ENCODE measurements at regions not wholly inside any gene's neighbourhood (a gene's known extent, or its start where the extent isn't known, plus 50 kb on each side); places are given as distances from the start of the nearest gene placed in this dataset.
"Not testable (repeated sequence)": the region's sequence is repeated elsewhere in the genome, so short reads cannot be mapped to it uniquely, and the experiment has no call there.

DNA sequence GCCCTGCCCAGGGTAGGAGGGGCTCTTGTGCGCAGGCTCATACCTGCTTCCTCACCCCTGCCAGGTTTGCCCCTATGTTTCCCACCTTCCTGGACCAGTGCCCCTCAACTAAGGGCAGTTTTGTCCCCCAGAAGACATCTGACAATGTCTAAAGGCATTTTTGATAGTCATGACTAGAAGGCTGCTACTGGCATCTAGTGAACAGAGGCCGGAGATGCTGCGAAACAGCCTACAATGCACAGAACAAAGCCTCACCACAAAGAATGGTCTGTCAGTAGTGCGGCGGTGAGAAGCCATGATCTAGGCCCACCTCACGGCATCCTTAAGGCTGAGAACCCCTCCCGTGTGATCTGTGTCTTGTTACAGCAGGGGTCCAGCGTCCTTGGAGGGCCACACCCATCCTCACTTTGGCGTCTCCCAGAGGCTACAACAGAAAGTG is 96.0 kb downstream of the TMEM17 start:
- DNase-seq = no peak

DNA sequence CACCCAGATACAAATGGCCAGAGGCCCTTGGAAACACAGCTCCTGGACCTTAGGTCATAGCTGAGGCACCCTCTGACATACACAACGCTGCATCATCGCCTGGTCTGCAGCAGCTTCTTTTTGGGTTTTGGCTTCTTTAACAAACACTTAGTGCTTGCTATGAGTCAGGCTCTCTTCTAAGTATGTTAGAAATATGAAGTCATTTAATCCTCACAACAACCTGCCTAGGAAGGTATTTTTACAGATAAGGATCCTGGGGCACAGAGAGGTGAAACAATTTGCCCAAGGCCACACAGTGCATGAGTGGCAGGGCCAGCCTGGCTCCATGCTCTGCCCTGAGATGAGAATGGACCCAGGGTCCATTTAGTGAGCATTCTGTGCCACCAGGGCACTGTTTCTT is 96.6 kb downstream of the TMEM17 start:
- DNase-seq = no peak

DNA sequence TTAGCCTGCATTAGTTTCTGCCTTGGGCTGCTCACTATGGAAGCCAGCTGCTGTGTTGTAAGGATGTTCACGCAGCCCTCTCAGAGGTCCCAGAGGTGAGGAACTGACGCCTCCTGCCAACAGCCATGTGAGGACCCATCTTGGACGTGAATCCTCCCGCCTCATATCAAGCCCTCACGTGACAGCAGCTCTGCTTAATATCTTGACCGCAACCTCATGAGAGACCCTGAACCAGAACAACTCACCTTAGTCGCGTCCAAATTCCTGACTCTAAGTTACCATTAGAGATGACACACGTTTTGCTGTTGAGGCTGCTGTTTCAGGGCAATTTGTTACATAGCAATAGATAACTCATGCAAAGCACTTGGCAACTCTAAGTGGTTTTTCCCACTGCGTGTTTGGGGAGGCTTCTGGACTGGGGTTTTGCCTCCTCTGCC is 97.7 kb downstream of the TMEM17 start:
- DNase-seq = no peak

DNA sequence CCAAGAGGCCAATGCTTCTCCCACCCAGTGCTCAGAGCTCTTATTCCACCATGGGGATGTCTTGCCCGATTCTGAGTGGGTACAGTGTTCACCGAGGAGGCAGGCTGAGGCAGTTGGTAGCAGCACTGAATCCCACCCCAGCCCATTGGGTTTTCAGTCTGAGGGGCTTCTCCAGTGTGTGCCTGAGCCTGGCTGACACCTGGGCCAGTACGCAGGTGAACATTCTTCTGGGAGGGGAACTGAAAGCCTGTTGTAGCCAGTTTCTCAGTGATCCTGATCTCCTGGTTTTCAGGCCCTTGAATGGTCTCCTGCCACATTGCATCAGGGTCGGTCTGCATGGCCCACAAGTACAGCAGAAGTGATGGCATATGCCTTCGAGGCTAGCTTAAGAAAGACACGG is 98.2 kb downstream of the TMEM17 start:
- DNase-seq = no peak

DNA sequence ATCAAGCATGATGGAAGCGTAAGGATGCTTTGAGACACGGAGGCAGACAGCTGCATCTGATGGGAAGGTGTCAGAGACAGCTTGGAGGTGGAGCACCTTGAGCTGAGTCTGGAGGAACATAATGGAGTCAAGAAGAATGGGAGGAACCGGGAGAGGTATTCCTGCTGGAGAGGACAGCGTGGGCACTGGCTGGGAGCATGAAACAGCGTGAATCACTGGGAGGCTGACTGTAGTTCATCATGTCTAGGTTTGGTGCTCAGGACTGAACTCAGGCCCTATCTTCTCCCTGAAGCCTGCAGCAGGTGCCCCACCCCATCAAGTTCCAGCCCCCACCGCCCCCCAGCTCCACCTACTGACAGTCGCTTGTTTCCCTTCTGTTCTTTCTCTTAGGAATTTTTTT is 98.6 kb downstream of the TMEM17 start:
- no peak for DNase-seq

DNA sequence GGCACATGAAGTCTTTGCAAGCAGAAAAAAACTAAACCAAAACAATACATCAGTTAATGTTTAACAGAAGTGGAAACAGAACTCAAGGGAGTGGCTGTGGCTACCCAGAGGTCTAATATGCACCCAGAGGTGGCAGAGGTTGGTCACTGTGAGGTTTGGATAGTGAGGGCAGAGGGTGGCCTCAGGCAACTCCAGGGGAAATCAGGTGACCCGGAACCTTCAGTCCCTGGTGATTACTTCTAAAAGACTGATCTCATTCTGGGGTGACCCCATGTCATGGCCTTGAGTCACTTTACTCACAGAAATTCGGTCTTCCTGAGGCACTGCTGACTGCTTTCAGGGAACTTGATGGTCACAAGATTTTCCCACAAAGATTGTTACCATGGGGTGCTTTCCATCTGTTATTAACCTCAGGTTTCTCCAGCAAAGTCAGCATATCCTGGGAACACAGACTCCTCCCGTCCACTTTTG is 99.4 kb downstream of the TMEM17 start:
- no peak for DNase-seq

DNA sequence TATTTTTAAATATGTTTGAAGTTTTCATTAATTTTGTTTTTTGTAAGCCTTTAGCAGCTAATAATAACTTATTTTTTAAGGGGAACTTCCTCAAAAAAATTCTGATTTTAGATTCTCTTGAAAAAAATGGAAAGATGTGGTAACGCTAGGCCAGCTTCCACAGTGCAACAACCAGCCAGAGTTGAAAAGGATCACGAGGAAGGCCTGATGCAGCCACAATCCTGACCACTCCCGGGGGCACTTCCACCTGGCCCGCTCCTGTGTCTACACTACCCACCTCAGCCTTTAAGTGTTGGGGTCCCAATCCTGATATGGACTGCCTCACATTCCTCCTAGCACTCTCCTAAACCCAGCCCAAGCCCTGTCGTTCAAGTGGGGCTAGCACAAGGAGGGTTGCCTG is 101.1 kb downstream of the TMEM17 start:
- DNase-seq = no peak

DNA sequence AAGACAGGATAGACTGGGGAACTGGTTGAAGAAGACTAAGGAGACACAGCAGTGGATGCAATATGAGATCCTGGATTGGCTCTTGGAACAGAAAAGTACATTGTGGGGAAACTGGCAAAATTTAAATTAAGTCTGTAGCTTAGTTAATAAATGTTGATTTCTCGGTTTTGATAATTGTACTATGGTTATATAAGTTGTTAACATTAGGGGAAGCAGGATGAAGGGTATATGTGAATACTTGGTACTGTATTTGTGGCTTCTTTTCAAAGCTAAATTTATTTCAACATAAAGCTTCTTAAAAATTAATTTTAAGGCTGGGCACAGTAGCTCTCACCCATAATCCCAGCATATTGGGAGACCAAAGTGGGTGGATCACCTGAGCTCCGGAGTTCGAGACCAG is 103.8 kb downstream of the TMEM17 start:
- DNase-seq = no peak

DNA sequence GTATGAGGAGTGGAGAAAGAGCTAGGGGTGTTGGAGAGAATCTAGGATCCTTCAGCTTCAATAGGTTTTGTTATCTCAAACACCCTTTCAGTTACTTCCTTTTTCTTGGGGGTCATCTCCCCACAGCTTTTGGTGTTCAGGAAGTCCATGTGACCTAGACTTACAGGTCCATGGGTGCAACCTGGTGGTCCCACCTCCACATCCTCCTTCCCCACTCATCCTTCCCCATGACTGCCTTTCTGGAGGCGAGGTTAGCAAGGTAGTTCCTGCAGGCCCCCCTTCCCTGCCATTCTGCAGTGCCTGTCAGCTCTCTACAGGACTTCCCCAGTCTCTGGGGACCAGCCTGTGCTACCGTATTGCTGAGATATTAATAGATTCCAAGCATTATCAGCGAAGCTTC is 107.6 kb downstream of the TMEM17 start:
- no peak for DNase-seq

DNA sequence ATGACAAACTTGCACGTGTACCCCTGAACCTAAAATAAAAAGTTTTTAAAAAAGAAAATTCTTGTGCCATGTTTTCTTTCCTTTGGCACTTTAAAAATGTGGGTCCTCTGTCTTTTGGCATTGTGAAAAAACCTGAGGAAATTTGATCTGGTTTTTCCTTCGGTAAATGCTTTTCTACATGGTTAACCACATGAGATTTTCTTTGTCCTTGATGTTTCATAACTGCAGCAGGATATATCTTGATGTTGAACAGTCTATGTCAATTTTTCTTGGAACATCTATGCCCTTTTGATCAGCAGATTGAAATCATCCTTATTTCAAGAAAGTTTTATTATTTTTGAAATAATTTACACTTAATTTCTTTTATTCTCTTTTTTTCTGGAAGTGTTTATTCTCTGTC is 109.1 kb downstream of the TMEM17 start:
- no peak for DNase-seq

DNA sequence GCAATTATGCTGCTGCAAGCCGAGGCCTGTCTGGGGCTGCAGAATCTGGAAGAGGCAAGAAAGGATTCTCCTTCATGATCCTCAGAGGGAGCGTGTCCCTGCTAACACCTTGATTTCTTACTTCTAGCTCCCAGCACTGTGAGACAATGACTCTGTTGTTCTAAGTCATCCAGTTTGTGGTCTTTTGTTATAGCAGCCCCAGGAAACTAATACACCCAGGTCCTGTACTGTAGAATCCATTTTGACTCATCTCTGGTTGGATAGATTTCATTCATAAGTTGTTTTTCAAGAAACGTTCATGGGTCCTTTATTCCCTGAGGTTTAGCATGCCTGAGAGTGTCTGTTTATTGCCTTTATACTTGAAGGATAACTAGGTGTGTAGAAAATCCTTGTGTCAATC is 112.7 kb downstream of the TMEM17 start:
- DNase-seq = no peak

DNA sequence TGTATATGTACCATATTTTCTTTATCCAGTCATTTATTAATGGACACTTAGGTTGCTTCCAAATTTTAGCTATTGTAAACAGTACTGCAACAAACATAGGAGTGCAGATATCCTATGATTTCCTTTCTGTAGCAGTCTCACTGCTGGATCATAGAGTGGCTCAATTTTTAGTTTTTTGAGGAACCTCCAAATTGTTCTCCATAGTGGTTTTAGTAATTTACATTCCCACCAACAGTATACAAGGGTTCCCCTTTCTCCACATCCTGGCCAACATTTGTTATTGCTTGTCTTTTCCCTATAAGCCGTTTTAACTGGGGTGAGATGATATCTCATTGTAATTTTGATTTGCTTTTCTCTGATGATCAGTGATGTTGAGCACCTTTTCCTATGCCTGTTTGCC is 114.3 kb downstream of the TMEM17 start:
- DNase-seq = no peak

DNA sequence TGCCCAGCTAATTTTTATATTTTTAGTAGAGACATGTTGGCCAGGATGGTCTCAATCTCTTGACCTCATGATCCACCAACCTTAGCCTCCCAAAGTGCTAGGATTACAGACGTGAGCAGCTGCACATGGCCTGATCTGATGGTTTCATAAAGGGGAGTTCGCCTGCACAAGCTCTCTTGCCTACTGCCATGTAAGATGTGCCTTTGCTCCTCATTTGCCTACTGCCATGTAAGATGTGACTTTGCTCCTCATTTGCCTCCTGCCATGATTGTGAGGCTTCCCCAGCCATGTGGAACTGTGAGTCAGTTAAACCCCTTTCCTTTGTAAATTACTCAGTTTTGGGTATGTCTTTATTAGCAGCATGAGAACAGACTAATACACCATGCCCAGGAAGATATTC is 119.6 kb downstream of the TMEM17 start:
- DNase-seq = not testable (repeated sequence)

DNA sequence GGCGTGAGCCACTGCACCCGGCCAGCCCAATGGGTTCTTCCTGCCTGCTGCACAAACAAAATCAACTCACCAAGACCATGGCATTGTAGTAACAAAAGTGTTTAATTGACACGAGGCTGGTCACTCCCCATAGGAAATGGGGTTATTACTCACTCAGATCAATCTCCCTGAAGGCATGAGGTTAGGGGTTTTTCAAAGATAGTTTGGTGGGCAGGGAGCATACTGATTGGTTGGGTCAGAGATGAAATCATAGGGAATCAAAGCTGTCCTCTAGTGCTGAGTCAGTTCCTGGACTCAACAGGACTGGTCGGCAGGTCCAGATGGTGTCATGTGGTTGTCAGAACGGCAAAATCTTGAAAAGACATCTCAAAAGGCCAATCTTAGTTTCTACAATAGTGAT is 122.1 kb downstream of the TMEM17 start:
- DNase-seq = no peak

DNA sequence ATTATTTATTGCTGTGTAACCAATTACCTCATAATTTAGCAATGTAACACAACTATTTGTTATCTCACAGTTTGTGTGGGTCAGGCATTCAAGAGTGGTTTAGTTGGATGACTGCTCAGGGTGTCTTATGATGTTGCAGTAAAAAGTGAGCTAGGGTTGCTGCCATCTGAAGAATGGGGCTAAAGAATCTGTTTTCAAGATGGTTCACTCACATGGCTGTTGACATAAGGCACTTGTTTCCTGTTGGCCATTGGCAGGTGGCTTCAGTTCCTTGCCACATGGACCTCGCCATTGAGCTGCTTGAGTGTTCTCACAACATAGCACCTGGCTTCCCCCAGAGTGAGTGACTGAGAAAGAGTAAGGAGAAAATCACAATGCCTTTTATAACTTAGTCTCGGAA is 123.2 kb downstream of the TMEM17 start:
- DNase-seq = no peak

DNA sequence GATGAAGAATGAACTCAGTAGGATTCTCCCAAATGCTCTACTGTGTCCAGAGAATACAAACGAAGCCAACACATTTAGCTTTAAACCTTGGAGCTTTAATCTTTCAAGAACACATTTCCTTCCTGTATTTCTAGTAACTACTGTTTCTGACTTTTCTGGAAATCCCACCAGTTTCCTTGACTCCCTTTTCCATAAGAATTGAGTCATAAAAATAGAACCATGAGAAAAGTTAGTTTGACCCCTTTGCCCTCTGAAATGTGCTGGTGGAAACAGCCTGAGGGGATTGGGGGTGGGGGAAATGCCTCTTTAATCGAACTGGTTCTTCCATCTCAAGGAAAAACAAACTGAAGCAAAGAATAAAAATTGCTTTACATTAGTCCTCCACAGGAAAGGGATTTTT is 123.9 kb downstream of the TMEM17 start:
- no peak for DNase-seq

DNA sequence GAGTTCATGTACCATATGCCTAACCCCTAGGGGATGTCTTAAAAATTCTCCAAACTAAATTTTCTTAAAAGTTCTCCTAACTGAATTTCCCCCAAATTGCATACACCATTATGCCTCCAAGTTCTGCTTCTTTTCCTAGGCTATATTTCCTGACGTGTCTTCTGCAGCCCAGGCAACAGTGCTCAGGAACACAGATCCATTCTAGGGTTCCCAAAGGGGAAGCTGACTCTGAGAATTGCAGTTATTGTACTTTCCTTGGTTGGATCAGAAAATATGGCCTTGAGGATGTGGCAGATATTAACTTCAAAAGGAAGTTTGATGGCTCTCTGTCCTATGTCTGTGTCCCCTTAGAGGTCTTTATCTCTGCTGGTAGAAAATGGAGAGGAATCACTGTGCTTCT is 124.3 kb downstream of the TMEM17 start:
- no peak for DNase-seq

DNA sequence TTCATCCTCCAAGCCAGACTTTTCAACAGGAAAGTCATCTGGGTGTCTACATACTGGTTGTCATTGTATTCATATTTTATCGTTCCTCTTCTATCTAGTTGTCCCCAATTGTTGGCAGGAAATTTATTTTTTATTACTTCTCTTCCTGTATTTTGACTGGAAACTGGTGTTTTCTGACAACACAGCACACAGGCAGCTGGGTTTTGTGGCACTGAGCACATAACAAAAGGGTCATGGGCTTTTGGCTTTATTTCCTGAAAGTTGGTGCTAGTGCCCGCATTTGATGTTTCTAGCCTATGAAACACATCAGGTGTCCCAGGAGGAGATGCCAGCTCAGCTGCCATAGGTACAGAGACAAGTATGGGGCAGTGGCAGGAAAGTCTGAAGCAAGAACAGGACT is 126.4 kb downstream of the TMEM17 start:
- DNase-seq = no peak

DNA sequence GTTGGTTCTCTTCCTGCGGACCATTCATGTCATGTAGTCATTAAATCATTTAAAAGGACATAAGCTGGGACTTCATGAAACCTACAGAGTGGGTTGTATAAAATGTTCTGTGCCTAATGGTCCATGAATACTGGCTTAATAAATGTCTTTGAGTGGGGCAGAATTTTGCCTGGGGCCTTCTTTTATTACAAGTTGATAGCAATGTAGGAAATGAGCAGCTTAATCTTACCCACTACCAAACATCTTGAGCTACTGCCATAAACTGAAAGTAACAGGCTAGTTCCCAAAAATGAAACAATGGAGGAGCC is 130.9 kb downstream of the TMEM17 start:
- no peak for DNase-seq

DNA sequence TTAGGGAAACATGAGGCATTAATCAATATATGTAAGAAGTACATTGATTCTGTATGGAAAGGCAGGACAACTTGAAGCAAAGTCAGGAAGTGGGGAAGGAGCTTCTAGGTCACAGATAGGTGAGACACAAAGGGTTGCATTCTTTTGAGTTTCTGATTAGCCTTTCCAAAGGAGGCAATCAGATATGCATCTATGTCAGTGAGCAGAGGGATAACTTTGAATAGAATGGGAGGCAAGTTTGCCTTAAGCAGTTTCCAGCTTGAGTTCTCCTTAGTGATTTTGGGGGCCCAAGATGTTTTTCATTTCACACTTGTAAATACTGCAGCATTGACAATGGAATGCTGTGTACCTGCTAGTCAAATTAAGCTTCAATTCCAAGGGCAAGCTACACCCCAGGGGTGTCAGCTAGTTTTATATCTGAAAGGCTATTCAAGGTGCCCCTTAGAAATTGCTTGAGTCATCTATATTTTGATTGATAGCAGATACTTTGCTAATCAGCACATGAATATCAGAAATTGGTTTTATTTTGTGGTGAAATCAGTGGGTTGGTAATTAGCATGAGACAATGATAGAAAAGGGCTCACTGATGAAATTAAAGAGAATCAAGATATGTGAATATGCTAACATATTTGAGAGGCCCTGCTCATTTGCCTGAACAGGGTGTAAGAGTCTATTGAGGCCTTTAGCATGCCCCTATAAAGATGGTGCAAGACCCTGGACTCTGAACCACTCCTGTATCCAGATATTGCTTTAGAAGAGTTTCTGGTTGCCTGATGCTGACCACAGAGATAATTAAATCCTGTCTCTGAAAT is 131.5 kb downstream of the TMEM17 start:
- DNase-seq = no peak

DNA sequence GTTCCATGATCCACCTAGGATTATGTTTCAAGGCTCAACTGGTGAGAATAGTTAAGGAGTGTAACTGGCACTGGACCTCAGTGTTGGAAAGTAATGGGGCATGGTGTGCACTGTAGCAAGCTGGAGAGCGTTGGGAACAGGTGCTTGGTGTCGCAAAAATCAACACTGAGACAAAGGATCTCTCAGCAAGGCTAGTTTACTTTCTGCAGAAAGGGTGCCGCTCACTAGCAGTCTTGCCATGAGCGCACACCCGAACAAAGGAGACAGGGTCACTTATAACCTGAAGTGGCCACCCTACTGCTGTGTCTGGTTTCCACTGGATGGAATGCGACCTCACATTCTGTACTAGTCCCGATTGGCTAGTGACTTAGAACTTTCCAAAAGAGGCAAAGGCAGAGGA is 133.2 kb downstream of the TMEM17 start:
- DNase-seq = no peak

DNA sequence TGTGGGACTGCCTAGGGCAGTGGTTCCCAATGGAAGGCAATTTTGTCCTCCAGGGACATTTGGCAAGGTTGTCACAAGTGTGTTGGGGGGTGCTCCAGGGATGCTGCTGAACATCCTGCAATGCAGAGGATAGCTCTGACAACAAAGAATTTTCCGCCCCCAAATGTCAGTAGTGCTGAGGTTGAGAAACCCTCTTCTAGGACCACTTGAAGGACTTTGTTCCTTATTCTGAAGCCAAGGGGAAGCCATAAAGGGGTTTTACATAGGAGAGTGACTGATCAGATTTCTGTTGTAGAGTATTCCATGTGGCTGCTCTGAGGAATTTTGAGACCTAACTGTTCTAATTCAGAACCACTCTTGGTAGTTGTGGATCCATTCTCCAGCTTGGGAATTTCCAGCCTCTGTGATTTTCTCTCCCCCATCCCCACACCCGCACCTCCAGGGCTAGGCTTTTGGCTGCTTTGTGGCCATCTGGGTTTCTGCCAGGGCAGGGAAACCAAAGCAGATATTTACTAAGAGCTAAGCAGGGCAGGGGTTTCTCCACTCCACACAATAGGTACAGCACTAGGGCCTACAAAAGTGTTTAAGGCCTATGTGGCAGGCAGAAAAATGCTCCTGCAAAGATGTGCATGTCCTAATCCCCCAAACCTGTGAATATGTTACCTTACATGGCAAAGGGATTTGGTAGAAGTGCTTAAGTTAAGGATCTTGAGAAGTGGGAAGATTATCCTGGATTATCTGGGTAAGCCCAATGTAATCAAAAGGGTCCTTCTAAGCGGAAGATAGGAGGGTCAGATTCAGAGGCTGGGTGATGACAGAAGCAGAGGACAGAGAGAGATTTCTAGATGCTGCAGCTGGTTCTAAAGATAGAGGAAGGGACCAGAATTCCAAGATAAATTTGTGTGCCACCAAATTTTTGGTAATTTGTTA is 135.4 kb downstream of the TMEM17 start:
- DNase-seq = peak; percentile 82

DNA sequence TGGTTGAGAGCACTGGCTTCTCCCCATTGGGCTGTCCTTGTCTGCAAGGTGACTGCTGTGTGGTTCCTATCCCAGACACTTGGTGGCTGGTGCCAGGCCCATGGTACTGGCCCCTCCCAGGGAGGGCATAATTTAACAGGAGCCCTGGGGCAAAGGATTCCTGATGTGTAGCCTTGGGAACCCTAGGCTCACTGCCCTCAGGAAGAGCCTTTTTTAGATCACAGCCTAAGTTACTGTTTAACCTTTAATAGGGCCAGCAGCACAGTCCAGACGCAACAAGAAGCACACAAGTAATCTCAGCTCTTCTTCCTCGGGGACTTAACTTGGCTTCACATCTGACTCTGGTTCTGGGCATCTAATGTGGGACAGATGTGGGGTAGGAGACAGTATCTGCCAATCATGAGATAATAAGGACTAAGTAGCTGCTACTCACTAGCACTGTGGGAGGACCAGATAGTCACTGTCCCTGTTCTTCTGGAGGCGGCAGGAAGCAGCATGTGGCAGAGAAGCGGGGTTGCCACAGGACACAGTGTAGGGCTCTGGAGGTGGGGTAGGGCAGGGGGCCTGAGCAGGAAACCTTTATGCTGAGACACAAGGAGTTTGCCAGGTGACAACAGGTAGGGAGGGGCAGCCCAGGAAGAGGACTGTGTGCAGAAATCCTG is 136.3 kb downstream of the TMEM17 start:
- no peak for DNase-seq
